GM23338 (cell line): ENCODE measurements at regions not wholly inside any gene's neighbourhood (a gene's known extent, or its start where the extent isn't known, plus 50 kb on each side); places are given as distances from the start of the nearest gene placed in this dataset.

Experiments
- ATAC-seq: fragments of 200-7000 bp; cut with Tn5 transposase; 3 replicates; pipeline ENCODE4 v1.9.1; 2020
- DNase-seq: peaks from one replicate; pipeline ENCODE4 v3.0.0-alpha.2; 2015; ENCODE audit warnings: low spot score
- H2AFZ ChIP-seq: fragments of 200-600 bp; sonication (generic); 2 replicates; pipeline ENCODE4 v1.8.0; 2016; ENCODE audit warnings: antibody characterized with exemption, mild to moderate bottlenecking, moderate library complexity
- H3F3A ChIP-seq: fragments of 200-600 bp; sonication (generic); replicated peaks from 2 replicates; pipeline ENCODE4 v1.8.0; 2017; ENCODE audit warnings: antibody characterized with exemption, mixed run types, low read depth
- H3K27ac ChIP-seq: fragments of 200-600 bp; sonication (generic); 2 replicates; pipeline ENCODE4 v1.6.1; 2016; ENCODE audit warnings: low read depth
- H3K27me3 ChIP-seq: fragments of 200-600 bp; sonication (generic); 2 replicates; pipeline ENCODE4 v1.8.0; 2016; ENCODE audit warnings: mild to moderate bottlenecking, mixed run types, moderate library complexity; ENCODE audit not compliant: insufficient read depth
- H3K36me3 ChIP-seq: fragments of 200-600 bp; sonication (generic); 2 replicates; pipeline ENCODE4 v1.8.0; 2016; ENCODE audit warnings: mild to moderate bottlenecking; ENCODE audit not compliant: insufficient read depth
- H3K4me1 ChIP-seq: fragments of 200-600 bp; sonication (generic); 2 replicates; pipeline ENCODE4 v1.8.0; 2016; ENCODE audit warnings: mild to moderate bottlenecking, moderate library complexity; ENCODE audit not compliant: insufficient read depth
- H3K4me2 ChIP-seq: fragments of 200-600 bp; sonication (generic); 2 replicates; pipeline ENCODE4 v1.7.1; 2017; ENCODE audit warnings: mixed run types
- H3K4me3 ChIP-seq: fragments of 200-600 bp; sonication (generic); 2 replicates; pipeline ENCODE4 v1.6.1; 2016; ENCODE audit warnings: mixed run types
- H3K79me2 ChIP-seq: fragments of 200-600 bp; sonication (generic); replicated peaks from 2 replicates; pipeline ENCODE4 v1.8.0; 2017; ENCODE audit warnings: mild to moderate bottlenecking; ENCODE audit not compliant: insufficient read depth
- H3K9me2 ChIP-seq: fragments of 200-600 bp; sonication (generic); 2 replicates; pipeline ENCODE4 v1.8.0; 2017; ENCODE audit not compliant: insufficient read depth
- H4K20me1 ChIP-seq: fragments of 200-600 bp; sonication (generic); replicated peaks from 2 replicates; pipeline ENCODE4 v1.8.0; 2017; ENCODE audit warnings: mild to moderate bottlenecking; ENCODE audit not compliant: insufficient read depth
- H3K27ac Mint-ChIP-seq: 2 replicates; pipeline ENCODE4 v1.8.0; 2020; ENCODE audit warnings: inconsistent platforms, mild to moderate bottlenecking, moderate library complexity, mixed read lengths
- H3K27me3 Mint-ChIP-seq: 3 replicates; pipeline ENCODE4 v1.8.0; 2022; ENCODE audit warnings: low read depth, mild to moderate bottlenecking, moderate library complexity, mixed read lengths, inconsistent platforms; ENCODE audit not compliant: insufficient read depth, poor library complexity
- H3K36me3 Mint-ChIP-seq: 3 replicates; pipeline ENCODE4 v1.8.0; 2021; ENCODE audit warnings: low read depth, mild to moderate bottlenecking, inconsistent platforms, moderate library complexity, mixed read lengths
- H3K4me1 Mint-ChIP-seq: 3 replicates; pipeline ENCODE4 v1.8.0; 2020; ENCODE audit warnings: mild to moderate bottlenecking, inconsistent platforms, mixed read lengths
- H3K4me3 Mint-ChIP-seq: 3 replicates; pipeline ENCODE4 v1.8.0; 2021; ENCODE audit warnings: moderate library complexity, mild to moderate bottlenecking, inconsistent platforms, mixed read lengths
- H3K9me3 Mint-ChIP-seq: 3 replicates; pipeline ENCODE4 v1.8.0; 2020; ENCODE audit warnings: moderate library complexity, mild to moderate bottlenecking, inconsistent platforms, mixed read lengths
- CREB1 ChIP-seq: fragments of 250-450 bp; sonication (Bioruptor Pico); IDR thresholded peaks from 2 replicates; pipeline ENCODE4 v1.5.0; 2020; ENCODE audit warnings: low read depth, mild to moderate bottlenecking, moderate library complexity
- CTCF ChIP-seq, 2 experiments: fragments of 200-600 bp in 1 of 2; sonication (generic) in 1 of 2; conservative IDR thresholded peaks; 2 replicates each; pipeline versions ENCODE4 v1.5.1 to v1.6.1; 2016 to 2017; ENCODE audit warnings: antibody characterized with exemption in 2 of 2, low read depth in 2 of 2, mild to moderate bottlenecking in 2 of 2, moderate library complexity in 1 of 2
- ETS1 ChIP-seq: IDR thresholded peaks from 2 replicates; pipeline ENCODE4 v1.6.1; 2016; ENCODE audit warnings: antibody characterized with exemption
- EZH2 ChIP-seq: fragments of 200-600 bp; sonication (generic); IDR thresholded peaks from one replicate; pipeline ENCODE4 v1.8.0; 2017; ENCODE audit warnings: antibody characterized with exemption, mild to moderate bottlenecking, low read depth; ENCODE audit not compliant: unreplicated experiment
- NANOG ChIP-seq: IDR thresholded peaks from 2 replicates; pipeline ENCODE4 v1.6.1; 2016; ENCODE audit warnings: antibody characterized with exemption, borderline replicate concordance
- REST ChIP-seq: IDR thresholded peaks from one replicate; pipeline ENCODE4 v1.6.1; 2018; ENCODE audit warnings: antibody characterized with exemption; ENCODE audit not compliant: unreplicated experiment
- ZNF114 ChIP-seq: fragments of 250-450 bp; sonication (Bioruptor Pico); IDR thresholded peaks from 2 replicates; pipeline ENCODE4 v1.5.0; 2020; ENCODE audit warnings: mild to moderate bottlenecking, moderate library complexity
- ZNF331 ChIP-seq: fragments of 250-450 bp; sonication (Bioruptor Pico); IDR thresholded peaks from 2 replicates; pipeline ENCODE4 v1.5.0; 2020; ENCODE audit warnings: low read depth, mild to moderate bottlenecking, moderate library complexity

GRCh38 chr5:160979385-160979784 is 127.4 kb upstream of the ATP10B start (continued):
- no peak for TF ChIP-seq CTCF (conservative IDR thresholded peaks at IDR 0.05; ENCODE audit: low read depth in 2 of 2)
- TF ChIP-seq ZNF331 (CRISPR knock-in tag) = no peak
- TF ChIP-seq CREB1 (CRISPR knock-in tag) = no peak

DNA sequence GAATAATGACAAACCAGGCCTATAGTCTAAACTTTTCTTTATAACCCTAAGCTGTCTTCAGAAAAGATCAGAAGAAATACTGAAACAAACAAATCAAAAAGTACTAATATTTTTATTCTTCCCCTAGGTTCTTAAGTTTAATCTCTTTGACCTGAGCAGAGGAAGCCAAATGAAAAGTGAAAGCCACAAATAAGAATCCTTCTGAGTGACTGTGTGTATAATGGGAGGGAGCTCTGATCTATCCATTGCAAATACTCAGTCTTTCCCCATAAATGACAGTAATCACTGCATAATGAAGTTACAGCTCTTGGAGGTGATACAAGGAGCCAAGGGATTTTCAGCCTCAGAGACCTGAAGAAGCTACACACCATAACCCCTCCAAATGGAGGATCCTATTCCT is 126.9 kb upstream of the ATP10B start:
- H3K4me3 Mint-ChIP-seq = no peak overlapping the region
- DNase-seq = no peak
- Histone ChIP-seq H3K27me3 (no peaks in the 10 kb centered on the region), H3K36me3 (no peaks in the 10 kb centered on the region), H3K4me2 (no peak overlapping the region), H3K4me3 (no peak overlapping the region), H3F3A (no peaks in the 10 kb centered on the region), H4K20me1 (no peaks in the 10 kb centered on the region), H3K27ac (no peak overlapping the region), H3K9me2 (peaks cover 6% of the 10 kb centered on the region; the same call in 1 of the 2 replicates), H3K4me1 (no peaks in the 10 kb centered on the region), H2AFZ (no peak overlapping the region), H3K79me2 (no peaks in the 10 kb centered on the region)
- H3K27me3 Mint-ChIP-seq = no peaks in the 10 kb centered on the region
- no peaks in the 10 kb centered on the region for H3K36me3 Mint-ChIP-seq
- H3K9me3 Mint-ChIP-seq = no peaks in the 10 kb centered on the region
- no peaks in the 10 kb centered on the region for H3K4me1 Mint-ChIP-seq
- H3K27ac Mint-ChIP-seq = no peak overlapping the region
- TF ChIP-seq CTCF (conservative IDR thresholded peaks at IDR 0.05; ENCODE audit: low read depth in 2 of 2) (no peak), NANOG (no peak), ETS1 (no peak), ZNF114 (no peak), ZNF331 (CRISPR knock-in tag) (no peak), REST (no peak), EZH2 (no peak)
- no peak for ATAC-seq
